GM12872 (cell line): ENCODE measurements at regions not wholly inside any gene's neighbourhood (a gene's known extent, or its start where the extent isn't known, plus 50 kb on each side); places are given as distances from the start of the nearest gene placed in this dataset.

Experiments used
- TF ChIP-seq, protein P1 (sequence below): IDR thresholded peaks from 3 replicates; pipeline ENCODE4 v1.5.1; 2011; ENCODE audit warnings: low read depth, mild to moderate bottlenecking, low read length, moderate library complexity; ENCODE audit not compliant: insufficient read depth

DNA sequence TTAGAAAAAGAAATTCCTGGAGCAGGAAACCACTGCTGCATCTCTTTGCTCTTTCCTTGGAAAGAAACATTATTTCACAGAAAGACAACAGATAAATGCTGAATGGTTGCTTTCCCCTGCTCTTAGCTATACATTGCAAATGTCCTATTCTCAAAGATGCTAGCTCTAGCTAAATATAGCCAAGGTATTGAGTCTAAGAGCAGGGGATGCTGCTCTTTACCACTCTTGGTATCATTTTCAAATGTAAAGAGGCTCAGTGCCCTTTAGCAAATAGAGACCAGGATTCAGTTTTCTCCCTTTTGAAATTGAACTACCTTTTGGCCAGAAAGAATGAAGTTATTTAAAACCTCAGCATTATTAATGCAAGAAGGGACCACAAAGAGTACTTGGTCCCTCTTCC, 104.0 kb upstream of the FUT8 start:
- TF ChIP-seq, protein P1, sequence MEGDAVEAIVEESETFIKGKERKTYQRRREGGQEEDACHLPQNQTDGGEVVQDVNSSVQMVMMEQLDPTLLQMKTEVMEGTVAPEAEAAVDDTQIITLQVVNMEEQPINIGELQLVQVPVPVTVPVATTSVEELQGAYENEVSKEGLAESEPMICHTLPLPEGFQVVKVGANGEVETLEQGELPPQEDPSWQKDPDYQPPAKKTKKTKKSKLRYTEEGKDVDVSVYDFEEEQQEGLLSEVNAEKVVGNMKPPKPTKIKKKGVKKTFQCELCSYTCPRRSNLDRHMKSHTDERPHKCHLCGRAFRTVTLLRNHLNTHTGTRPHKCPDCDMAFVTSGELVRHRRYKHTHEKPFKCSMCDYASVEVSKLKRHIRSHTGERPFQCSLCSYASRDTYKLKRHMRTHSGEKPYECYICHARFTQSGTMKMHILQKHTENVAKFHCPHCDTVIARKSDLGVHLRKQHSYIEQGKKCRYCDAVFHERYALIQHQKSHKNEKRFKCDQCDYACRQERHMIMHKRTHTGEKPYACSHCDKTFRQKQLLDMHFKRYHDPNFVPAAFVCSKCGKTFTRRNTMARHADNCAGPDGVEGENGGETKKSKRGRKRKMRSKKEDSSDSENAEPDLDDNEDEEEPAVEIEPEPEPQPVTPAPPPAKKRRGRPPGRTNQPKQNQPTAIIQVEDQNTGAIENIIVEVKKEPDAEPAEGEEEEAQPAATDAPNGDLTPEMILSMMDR: no peak

DNA sequence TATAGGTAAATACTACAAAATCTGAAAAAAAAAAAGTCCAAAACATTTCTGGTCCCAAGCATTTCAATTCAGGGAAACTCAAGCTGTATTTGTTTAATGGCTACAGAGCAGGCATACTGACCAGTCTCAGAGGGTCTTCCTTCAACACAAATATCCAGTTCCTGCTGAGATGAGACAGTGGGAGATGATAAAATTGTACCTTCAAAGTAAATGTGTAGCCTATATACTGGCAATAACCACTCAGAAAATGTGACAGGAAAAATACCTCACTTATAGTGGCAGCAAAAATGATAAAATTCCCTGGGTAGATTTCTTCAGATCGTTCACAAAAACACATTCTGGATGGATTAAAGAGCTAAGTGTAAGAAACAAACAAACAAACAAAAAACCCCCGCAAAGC, 102.0 kb upstream of the FUT8 start:
- TF ChIP-seq, protein P1: no peak

DNA sequence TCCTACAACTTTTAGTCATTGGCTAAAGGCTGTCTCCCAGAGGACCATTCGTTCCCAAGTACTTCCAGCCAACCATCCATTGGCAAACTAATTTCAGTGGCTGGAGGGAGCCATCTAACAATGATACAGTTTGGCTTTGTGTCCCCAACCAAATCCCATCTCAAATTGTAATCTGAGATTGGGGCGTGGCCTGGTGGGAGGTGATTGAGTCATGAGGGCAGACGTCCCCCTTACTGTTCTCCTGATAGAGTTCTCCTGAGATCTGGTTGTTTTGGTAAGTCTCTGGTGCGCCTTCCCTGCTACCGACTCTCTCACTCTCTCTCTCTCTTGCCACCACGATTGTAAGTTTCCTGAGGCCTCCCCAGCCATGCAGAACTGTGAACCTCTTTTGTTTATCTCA, 99.7 kb upstream of the FUT8 start:
- TF ChIP-seq, protein P1: no peak

DNA sequence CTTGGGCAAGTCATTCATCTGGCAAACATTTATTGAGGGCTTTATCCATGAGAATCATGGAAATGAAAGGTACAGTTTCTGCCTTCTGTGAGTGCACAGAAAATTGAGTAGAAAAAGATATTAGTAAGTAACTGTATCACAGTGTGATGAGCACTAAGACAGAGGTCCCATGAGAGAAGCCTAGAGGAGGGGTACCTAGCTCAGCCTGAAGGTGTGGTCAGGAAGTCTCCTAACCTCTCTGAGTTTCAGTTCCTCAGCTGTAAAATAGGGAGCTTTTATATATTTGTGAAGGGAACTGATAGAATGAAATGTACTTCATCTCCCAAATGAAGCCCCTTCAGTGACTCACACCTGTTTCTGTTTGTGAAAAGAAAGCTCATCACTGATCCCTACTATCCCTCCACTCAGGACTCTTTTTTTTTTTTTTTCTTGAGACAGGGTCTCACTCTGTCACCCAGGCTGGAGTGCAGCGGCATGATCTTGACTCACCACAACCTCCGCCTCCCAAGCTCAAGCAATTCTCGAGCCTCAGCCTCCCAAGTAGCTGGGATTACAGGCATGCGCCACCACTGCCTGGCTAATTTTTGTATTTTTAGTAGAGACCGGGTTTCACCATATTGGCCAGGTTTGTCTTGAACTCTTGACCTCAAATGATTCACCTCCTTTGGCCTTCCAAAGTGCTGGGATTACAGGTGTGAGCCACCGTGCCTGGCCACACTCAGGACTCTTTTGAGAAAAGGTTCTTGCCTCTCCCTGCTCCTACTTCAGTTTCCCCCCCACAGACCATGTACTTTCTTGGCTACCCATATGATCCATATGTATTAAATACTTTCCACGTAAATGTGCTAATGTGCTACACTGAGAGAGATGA, 93.7 kb upstream of the FUT8 start:
- TF ChIP-seq, protein P1: no peak

DNA sequence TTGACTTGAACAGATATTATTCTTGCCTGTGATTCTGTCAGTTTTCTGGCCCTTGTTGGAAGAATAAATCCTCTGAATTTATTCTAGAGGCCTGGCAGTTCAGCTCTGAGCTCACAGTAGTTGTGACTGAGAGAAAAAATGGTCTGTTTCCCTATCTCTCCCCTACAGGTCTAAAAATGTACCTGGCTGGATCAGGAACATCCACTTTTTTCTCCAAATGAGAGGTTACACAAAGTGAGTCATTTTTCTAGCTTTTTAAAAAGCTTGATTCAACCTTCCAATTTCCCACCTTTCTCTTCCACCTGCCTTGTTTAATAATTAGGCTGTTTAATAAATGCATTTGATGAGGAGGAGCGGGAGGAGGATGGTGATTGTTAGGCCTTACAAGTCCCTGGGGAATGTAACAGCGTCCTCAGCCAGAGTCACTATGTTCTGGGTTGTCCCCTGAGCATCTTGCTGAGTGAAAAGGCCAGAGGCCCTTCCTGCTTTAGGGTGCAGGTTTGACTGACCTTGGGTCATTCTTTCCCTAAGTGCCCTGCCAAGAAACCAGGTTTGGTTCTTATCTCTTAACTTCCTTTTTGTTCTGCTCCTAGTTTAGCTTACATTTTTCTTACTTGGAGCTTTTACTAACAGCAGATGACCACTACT, 91.7 kb upstream of the FUT8 start:
- TF ChIP-seq, protein P1: no peak

DNA sequence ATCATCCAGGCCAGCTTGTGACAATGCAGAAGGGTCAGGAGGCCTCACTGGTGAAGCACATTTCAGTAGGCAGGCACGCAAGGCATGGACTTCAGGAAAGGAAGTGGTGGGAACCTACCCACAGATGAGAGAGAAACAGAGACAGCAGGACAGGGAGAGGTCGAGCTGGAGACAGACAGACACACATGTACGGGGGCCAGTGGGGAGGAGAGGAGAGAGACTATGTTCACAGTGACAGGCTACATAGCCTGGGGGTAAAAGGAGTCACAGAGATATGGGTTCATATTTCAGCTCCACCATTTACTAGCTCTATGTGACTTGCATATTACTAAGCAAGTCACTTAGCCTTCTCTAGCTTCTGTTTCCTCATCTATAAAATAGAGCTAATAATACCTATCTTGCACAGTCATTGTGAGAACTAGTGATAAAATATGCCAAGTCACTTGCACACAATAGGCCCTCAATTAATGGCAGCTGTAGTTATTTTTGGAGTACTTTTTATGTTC, 91.1 kb upstream of the FUT8 start:
- TF ChIP-seq, protein P1: no peak

DNA sequence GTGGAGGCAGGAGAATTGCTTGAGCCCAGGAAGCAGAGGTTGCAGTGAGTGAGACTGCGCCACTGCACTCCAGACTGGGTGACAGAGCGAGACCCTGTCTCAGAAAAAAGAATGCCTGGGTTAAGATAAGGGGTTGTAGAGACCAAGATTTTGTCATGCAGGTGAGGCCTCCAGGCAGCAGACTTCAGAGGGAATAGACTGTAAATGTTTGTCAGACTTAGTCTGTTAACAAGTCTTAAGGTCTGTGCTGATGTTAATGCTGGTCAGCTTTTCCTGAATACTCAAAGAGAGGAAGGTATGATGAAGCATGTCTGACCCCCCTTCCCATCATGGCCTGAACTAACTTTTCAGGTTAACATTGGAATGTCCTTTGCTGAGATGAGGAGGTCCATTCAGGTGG, 83.0 kb upstream of the FUT8 start:
- TF ChIP-seq, protein P1: no peak
